Gastroesophageal sphincter (tissue), 4 donors: ENCODE measurements at regions not wholly inside any gene's neighbourhood (a gene's known extent, or its start where the extent isn't known, plus 50 kb on each side); places are given as distances from the start of the nearest gene placed in this dataset.

Source experiments
- ATAC-seq: fragments of 150-250 bp; one replicate; pipeline ENCODE4 v1.9.1; 2016; ENCODE audit warnings: mild to moderate bottlenecking, moderate library complexity
- H3K27ac ChIP-seq, 4 donors: fragments of 200-600 bp; sonication (generic) in 3 of 4; 1 replicate in 3 of 4; 2 replicates in 1 of 4; pipeline ENCODE4 v1.5.1; 2016 to 2019
- H3K27me3 ChIP-seq: fragments of 200-600 bp; sonication (generic); one replicate; pipeline ENCODE4 v1.5.1; 2019
- H3K36me3 ChIP-seq, 2 donors: fragments of 200-600 bp; sonication (generic); one replicate each; pipeline ENCODE4 v1.5.1; 2019; ENCODE audit warnings: control low read depth in 1 of 2
- H3K4me1 ChIP-seq, 3 donors: fragments of 200-600 bp; sonication (generic); 1 replicate in 2 of 3; 2 replicates in 1 of 3; pipeline ENCODE4 v1.5.1; 2016 to 2019; ENCODE audit warnings: control low read depth in 2 of 3
- H3K4me3 ChIP-seq, 2 donors: fragments of 200-600 bp; sonication (generic); one replicate each; pipeline ENCODE4 v1.5.1; 2019; ENCODE audit warnings: mild to moderate bottlenecking in 1 of 2, moderate library complexity in 1 of 2
- H3K9me3 ChIP-seq, 3 donors: fragments of 200-600 bp; sonication (generic); one replicate each; pipeline ENCODE4 v1.5.1; 2017 to 2019; ENCODE audit warnings: control low read depth in 2 of 3
- EP300 ChIP-seq: sonication (generic); formaldehyde crosslinking; IDR thresholded peaks from one replicate; pipeline ENCODE4 v1.6.1; 2017; ENCODE audit warnings: antibody characterized with exemption, mild to moderate bottlenecking
- POLR2A ChIP-seq, 2 donors: fragments of 450-650 bp; IDR thresholded peaks; one replicate each; pipeline ENCODE4 v1.6.1; 2017; ENCODE audit warnings: antibody characterized with exemption in 2 of 2, mild to moderate bottlenecking in 2 of 2, moderate library complexity in 1 of 2
- POLR2AphosphoS5 ChIP-seq: sonication (generic); formaldehyde crosslinking; IDR thresholded peaks from one replicate; pipeline ENCODE4 v1.6.1; 2017; ENCODE audit warnings: antibody characterized with exemption
- WGBS, 2 donors: methylation state at CpG; one replicate each; pipeline ENCODE4 v1.1.5; 2018; ENCODE audit warnings: low coverage in 1 of 2; 5-methylcytosine and 5-hydroxymethylcytosine counted together
- TF ChIP-seq, protein P1 (sequence below), 4 experiments: fragments of 200-600 bp in 2 of 4; fragments of 450-650 bp in 2 of 4; sonication (generic) in 1 of 4; IDR thresholded peaks; one replicate each; pipeline ENCODE4 v1.5.1; 2017 to 2019; ENCODE audit warnings: antibody characterized with exemption in 4 of 4, mild to moderate bottlenecking in 2 of 4, moderate library complexity in 2 of 4

DNA sequence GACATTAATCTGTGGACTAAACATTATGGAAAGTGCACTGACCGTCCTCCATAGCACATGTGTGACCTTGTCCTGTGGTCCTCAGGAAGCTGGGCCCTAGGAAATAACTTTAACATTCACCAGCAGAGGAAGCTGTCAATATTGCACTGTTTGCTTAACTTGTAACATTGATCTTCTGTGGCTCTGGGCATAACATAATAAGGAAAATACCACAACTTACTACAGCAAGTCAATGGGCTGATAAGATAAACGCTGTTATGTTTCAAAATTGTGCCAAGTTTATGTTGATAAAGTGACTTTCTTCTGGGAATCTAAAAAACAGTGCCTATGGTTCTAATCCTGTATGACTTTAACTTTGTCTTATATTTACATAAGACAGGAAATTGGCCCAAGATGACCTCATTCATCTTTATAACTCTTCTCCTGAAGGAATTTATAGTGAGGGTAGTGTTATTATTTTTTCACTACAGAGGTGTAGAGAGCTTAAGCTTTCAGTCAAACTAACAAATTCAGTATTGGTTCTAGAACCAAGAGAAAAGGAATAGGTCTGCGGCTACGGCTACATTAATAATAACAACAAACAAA, 113.7 kb upstream of the MAP4K3 start:
- Histone ChIP-seq H3K4me1 (no peaks in the 10 kb centered on the region), H3K9me3 (peaks cover 0 to 7% (median 0%) of the 10 kb centered on the region in 3 donors), H3K27me3 (no peaks in the 10 kb centered on the region), H3K36me3 (no peaks in the 10 kb centered on the region), H3K27ac (no peak overlapping the region), H3K4me3 (no peak overlapping the region)
- 58 to 63% methylated on average over 3 to 4 of the region's 4 CpGs for WGBS, 2 donors
- ATAC-seq: no peak
- TF ChIP-seq, protein P1, sequence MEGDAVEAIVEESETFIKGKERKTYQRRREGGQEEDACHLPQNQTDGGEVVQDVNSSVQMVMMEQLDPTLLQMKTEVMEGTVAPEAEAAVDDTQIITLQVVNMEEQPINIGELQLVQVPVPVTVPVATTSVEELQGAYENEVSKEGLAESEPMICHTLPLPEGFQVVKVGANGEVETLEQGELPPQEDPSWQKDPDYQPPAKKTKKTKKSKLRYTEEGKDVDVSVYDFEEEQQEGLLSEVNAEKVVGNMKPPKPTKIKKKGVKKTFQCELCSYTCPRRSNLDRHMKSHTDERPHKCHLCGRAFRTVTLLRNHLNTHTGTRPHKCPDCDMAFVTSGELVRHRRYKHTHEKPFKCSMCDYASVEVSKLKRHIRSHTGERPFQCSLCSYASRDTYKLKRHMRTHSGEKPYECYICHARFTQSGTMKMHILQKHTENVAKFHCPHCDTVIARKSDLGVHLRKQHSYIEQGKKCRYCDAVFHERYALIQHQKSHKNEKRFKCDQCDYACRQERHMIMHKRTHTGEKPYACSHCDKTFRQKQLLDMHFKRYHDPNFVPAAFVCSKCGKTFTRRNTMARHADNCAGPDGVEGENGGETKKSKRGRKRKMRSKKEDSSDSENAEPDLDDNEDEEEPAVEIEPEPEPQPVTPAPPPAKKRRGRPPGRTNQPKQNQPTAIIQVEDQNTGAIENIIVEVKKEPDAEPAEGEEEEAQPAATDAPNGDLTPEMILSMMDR (IDR thresholded peaks at IDR 0.05): no peak
- no peak for TF ChIP-seq EP300
- TF ChIP-seq POLR2A (IDR thresholded peaks at IDR 0.05): no peak
- TF ChIP-seq POLR2AphosphoS5: no peak

GRCh38 chr2:39558906-39559305, 106.8 kb upstream of the TMEM178A start:
- H3K4me3 ChIP-seq: no peak overlapping the region
- WGBS, 2 donors: 100% methylated on average over 1 of the region's 1 CpG
- peaks cover 0 to 22% (median 0%) of the 10 kb centered on the region in 3 donors for H3K9me3 ChIP-seq
- H3K27me3 ChIP-seq: no peaks in the 10 kb centered on the region
- TF ChIP-seq POLR2A (IDR thresholded peaks at IDR 0.05): no peak
- TF ChIP-seq, protein P1 (IDR thresholded peaks at IDR 0.05): no peak
- TF ChIP-seq POLR2AphosphoS5: no peak
- no peak for TF ChIP-seq EP300
- H3K4me1 ChIP-seq: no peaks in the 10 kb centered on the region
- no peak for ATAC-seq
- no peaks in the 10 kb centered on the region for H3K36me3 ChIP-seq
- no peak overlapping the region for H3K27ac ChIP-seq

GRCh38 chr2:39563572-39563971, 102.1 kb upstream of the TMEM178A start:
- Histone ChIP-seq H3K36me3 (no peaks in the 10 kb centered on the region), H3K4me3 (no peak overlapping the region), H3K9me3 (peaks cover 0 to 31% (median 0%) of the 10 kb centered on the region in 3 donors), H3K27ac (no peak overlapping the region), H3K4me1 (peaks cover 0 to 20% (median under 1%) of the 10 kb centered on the region in 3 donors), H3K27me3 (no peaks in the 10 kb centered on the region)
- TF ChIP-seq EP300 (no peak), POLR2AphosphoS5 (no peak), POLR2A (IDR thresholded peaks at IDR 0.05) (no peak)
- TF ChIP-seq, protein P1 (IDR thresholded peaks at IDR 0.05): no peak
- no peak for ATAC-seq

DNA sequence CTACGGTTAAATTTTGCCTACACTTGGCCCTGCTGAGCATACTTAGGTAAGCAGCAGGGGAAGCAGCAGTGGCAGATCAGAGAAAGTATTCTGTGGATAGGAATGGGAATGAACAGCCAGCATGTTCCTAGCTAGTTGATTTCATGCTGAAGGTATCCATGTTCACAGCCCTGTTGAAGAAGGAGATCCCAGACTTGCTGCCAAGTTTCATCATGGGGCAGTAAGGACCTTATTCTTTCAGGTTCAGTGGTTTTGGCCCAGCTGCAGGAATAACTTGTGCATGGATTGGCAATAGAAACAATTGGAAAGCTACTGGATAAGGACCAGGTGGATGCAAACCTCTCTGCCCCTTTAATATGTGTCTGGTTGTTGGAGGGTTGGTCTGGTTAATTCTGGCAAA, 98.2 kb upstream of the TMEM178A start:
- no peak for ATAC-seq

More for the DNA sequence above, 98.2 kb upstream of the TMEM178A start:
- no peaks in the 10 kb centered on the region for H3K27me3 ChIP-seq
- peaks cover 13 to 56% (median 14%) of the 10 kb centered on the region in 3 donors for H3K4me1 ChIP-seq
- H3K4me3 ChIP-seq: no peak overlapping the region
- no peaks in the 10 kb centered on the region for H3K36me3 ChIP-seq
- WGBS, 2 donors: 100% methylated on average over 1 of the region's 1 CpG
- peaks cover 0 to 23% (median 0%) of the 10 kb centered on the region in 3 donors for H3K9me3 ChIP-seq
- peak overlapping the region in 3 of 4 donors; percentile 17 to 60 (median 31) for H3K27ac ChIP-seq
- no peak for TF ChIP-seq POLR2AphosphoS5
- no peak for TF ChIP-seq EP300
- no peak for TF ChIP-seq POLR2A (IDR thresholded peaks at IDR 0.05)
- TF ChIP-seq, protein P1 (IDR thresholded peaks at IDR 0.05): no peak
